ENCODE measurements at regions not wholly inside any gene's neighbourhood (a gene's known extent, or its start where the extent isn't known, plus 50 kb on each side); places are given as distances from the start of the nearest gene placed in this dataset.

DNA sequence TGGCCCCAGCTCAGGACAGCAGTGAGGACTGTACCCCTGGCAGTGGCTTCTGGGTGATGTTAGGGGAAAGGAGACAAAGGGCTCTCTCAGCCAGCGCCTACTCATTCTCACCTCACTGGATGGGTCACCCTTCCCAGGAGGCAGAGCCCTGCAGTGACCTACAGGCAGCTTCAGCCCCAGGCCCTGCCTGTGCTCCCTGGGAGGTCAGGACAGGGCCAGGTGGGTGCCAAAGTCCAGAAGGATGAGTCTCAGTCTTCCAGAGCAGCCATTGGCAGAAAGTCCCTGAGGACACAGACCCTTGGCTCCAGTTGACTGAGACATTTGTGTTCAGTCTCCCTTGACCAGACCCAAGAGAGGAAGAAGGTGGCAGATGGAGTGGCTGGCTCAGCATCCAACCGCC, 75.1 kb downstream of the TEX51 start:
- TF ChIP-seq CTCF (optimal IDR thresholded peaks at IDR 0.05 in 1 of 3, IDR thresholded peaks at IDR 0.05 in 1 of 3, conservative IDR thresholded peaks at IDR 0.05 in 1 of 3; ENCODE audit: extremely low read depth in 1 of 3, insufficient read depth in 2 of 3, low read length in 3 of 3): no peak
- TF ChIP-seq EZH2 (IDR thresholded peaks at IDR 0.05; ENCODE audit: low read length): no peak
